WI38 (cell line): ENCODE measurements at regions not wholly inside any gene's neighbourhood (a gene's known extent, or its start where the extent isn't known, plus 50 kb on each side); places are given as distances from the start of the nearest gene placed in this dataset.
"Not testable (repeated sequence)": the region's sequence is repeated elsewhere in the genome, so short reads cannot be mapped to it uniquely, and the experiment has no call there.

ENCODE experiments used
- H3K4me3 ChIP-seq: 2 replicates; pipeline ENCODE4 v1.5.1; 2011; ENCODE audit warnings: low read depth, mild to moderate bottlenecking, control low read depth, low read length
- TF ChIP-seq, protein P1 (sequence below): IDR thresholded peaks from 2 replicates; pipeline ENCODE4 v1.5.1; 2012; ENCODE audit warnings: low read depth, mild to moderate bottlenecking, control low read depth, low read length

- TF ChIP-seq, protein P1, sequence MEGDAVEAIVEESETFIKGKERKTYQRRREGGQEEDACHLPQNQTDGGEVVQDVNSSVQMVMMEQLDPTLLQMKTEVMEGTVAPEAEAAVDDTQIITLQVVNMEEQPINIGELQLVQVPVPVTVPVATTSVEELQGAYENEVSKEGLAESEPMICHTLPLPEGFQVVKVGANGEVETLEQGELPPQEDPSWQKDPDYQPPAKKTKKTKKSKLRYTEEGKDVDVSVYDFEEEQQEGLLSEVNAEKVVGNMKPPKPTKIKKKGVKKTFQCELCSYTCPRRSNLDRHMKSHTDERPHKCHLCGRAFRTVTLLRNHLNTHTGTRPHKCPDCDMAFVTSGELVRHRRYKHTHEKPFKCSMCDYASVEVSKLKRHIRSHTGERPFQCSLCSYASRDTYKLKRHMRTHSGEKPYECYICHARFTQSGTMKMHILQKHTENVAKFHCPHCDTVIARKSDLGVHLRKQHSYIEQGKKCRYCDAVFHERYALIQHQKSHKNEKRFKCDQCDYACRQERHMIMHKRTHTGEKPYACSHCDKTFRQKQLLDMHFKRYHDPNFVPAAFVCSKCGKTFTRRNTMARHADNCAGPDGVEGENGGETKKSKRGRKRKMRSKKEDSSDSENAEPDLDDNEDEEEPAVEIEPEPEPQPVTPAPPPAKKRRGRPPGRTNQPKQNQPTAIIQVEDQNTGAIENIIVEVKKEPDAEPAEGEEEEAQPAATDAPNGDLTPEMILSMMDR: no peak
- no peak overlapping the region for H3K4me3 ChIP-seq
Observed at GRCh38 chrX:40394302-40394701, 186.5 kb upstream of the ATP6AP2 start.

- TF ChIP-seq, protein P1: no peak
- H3K4me3 ChIP-seq: no peak overlapping the region
Observed at GRCh38 chrX:40392599-40392998, 188.2 kb upstream of the ATP6AP2 start.

DNA sequence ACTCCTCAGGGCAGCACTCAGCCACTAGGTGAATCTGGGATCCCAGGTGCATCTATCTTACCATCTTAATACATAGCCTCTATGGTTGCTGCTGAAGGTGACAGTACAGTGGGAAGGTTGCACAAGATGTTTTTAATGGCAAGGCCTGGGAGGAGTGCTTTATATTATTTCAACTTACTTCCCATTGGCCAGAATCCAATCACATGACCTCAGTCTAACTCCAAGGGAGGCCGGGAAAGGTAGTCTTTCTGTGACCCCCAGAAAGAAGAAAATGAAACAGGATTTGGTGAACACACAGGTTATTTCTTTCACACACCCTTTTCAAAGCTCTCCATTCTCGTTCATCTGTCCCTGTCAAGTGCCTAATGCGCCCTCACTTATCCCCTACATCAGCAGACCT is 189.1 kb upstream of the ATP6AP2 start:
- H3K4me3 ChIP-seq: no peak overlapping the region
- TF ChIP-seq, protein P1: no peak

- TF ChIP-seq, protein P1: no peak
Observed at GRCh38 chrX:40389555-40389954, 191.2 kb upstream of the ATP6AP2 start.

DNA sequence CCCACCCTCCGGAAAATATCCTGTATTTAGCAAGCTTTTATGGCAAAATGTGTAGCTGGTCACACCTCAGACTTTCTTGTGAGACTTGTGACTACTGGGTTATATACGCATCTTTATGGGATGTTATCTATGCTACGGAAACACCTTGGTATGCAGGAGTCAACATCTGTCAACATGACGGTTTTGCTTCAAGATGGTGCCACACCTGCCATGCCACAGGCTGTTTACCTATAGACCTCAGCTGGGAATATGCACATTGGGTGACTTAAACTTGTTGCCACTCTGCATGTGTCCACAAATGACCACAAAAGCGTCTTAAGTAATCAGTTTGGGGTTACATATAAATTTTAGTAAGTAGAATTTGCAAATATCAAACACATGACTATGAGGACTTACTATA is 192.3 kb upstream of the ATP6AP2 start:
- no peak overlapping the region for H3K4me3 ChIP-seq
- TF ChIP-seq, protein P1: no peak

More at GRCh38 chrX:40389555-40389954, 191.2 kb upstream of the ATP6AP2 start:
- no peak overlapping the region for H3K4me3 ChIP-seq

DNA sequence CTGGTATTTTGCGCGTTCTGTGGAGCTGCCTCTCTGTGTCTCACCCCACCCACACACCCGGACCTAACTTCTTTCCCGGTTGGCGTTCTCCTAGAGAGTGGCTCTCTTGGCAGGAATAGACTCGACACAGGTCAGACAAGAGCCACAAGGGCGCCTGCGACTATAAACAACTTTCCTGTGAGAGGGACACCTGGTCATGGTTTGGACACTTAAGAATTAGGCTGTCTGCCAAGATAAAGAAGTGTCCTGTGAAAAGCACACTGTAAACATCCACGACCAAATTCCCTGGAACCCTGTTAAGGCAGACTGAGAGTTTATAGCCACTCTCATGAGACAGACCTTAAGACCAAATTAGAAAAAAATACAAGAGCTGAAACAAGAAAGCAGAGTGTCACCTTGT is 192.9 kb upstream of the ATP6AP2 start:
- not testable (repeated sequence) for H3K4me3 ChIP-seq

DNA sequence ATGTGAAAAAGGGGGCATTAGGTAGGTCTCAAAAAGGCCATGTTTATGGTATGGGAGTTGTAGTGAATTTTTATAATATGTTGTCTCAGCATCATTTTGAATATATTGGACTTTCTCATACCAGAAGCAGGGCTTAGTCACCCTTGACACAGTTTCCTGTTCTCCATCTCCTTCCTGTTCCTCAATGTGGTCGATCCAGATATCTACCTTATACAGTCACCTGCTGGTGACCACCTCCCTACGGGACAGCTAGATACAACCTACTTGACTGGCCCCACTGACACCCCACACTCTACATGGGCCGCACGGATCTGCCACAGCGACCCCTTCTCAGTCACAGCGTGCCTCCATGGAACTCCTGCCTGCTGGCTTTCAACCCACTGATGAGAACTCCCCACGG is 193.5 kb upstream of the ATP6AP2 start:
- H3K4me3 ChIP-seq: not testable (repeated sequence)

GRCh38 chrX:40385682-40386081 is 195.1 kb upstream of the ATP6AP2 start:
- TF ChIP-seq, protein P1: no peak
- no peak overlapping the region for H3K4me3 ChIP-seq
